Common myeloid progenitor, CD34-positive (primary cell): ENCODE measurements at regions not wholly inside any gene's neighbourhood (a gene's known extent, or its start where the extent isn't known, plus 50 kb on each side); places are given as distances from the start of the nearest gene placed in this dataset.

Experiments used
- CTCF ChIA-PET: fragments of 350-600 bp; sonication (Branson Sonifier 250); formaldehyde crosslinking; loops from one replicate; lab custom pipeline; 2021; ENCODE audit warnings: antibody characterized with exemption; lab: Charles Lee
- POLR2A ChIA-PET: fragments of 350-600 bp; sonication (Branson Sonifier 250); formaldehyde crosslinking; loops from one replicate; lab custom pipeline; 2021; ENCODE audit warnings: antibody characterized with exemption; lab: Charles Lee
- DNase-seq, 3 donors: peaks; one replicate each; pipeline versions ENCODE4 v3.0.0 to v3.0.0-alpha.2; 2013
- H3K27ac ChIP-seq, 2 experiments: 1 replicate in 1 of 2; 2 replicates in 1 of 2; pipeline ENCODE4 v1.7.0; 2013; ENCODE audit warnings: inconsistent platforms in 2 of 2, low read length in 2 of 2, mild to moderate bottlenecking in 2 of 2, low read depth in 1 of 2, moderate library complexity in 1 of 2; ENCODE audit not compliant: severe bottlenecking in 2 of 2, insufficient read depth in 1 of 2, poor library complexity in 1 of 2
- H3K27me3 ChIP-seq, 5 experiments: replicated peaks in 2 of 5; 1 replicate in 3 of 5; 2 replicates in 2 of 5; pipeline versions ENCODE4 v1.6.1 to v1.7.0; 2013; ENCODE audit warnings: low read length in 4 of 5, mild to moderate bottlenecking in 2 of 5, moderate library complexity in 2 of 5, inconsistent platforms in 1 of 5; ENCODE audit not compliant: insufficient read depth in 5 of 5, control insufficient read depth in 4 of 5
- H3K36me3 ChIP-seq, 4 experiments: 1 replicate in 2 of 4; 2 replicates in 2 of 4; pipeline versions ENCODE4 v1.6.1 to v1.7.0; 2013; ENCODE audit warnings: low read length in 3 of 4, control low read depth in 1 of 4, mild to moderate bottlenecking in 1 of 4; ENCODE audit not compliant: control insufficient read depth in 4 of 4, insufficient read depth in 4 of 4
- H3K4me1 ChIP-seq, 4 experiments: 1 replicate in 3 of 4; 2 replicates in 1 of 4; pipeline versions ENCODE4 v1.6.1 to v1.7.1; 2013; ENCODE audit warnings: low read length in 3 of 4, mild to moderate bottlenecking in 3 of 4, control low read depth in 1 of 4, inconsistent platforms in 1 of 4, moderate library complexity in 1 of 4; ENCODE audit not compliant: control insufficient read depth in 4 of 4, insufficient read depth in 4 of 4; ENCODE audit errors: control extremely low read depth in 1 of 4
- H3K4me3 ChIP-seq, 7 experiments: 1 replicate in 4 of 7; 2 replicates in 3 of 7; pipeline versions ENCODE4 v1.5.1 to v1.7.0; 2013; ENCODE audit warnings: mild to moderate bottlenecking in 7 of 7, low read length in 6 of 7, moderate library complexity in 6 of 7, inconsistent platforms in 2 of 7, low read depth in 2 of 7, control low read depth in 1 of 7; ENCODE audit not compliant: insufficient read depth in 4 of 7, control insufficient read depth in 1 of 7; ENCODE audit errors: extremely low read depth in 1 of 7
- H3K9me3 ChIP-seq, 5 experiments: 1 replicate in 4 of 5; 2 replicates in 1 of 5; pipeline versions ENCODE4 v1.6.1 to v1.7.1; 2013; ENCODE audit warnings: low read length in 4 of 5, mild to moderate bottlenecking in 2 of 5, inconsistent platforms in 1 of 5, low read depth in 1 of 5, moderate library complexity in 1 of 5; ENCODE audit not compliant: control insufficient read depth in 4 of 5, insufficient read depth in 2 of 5; ENCODE audit errors: control extremely low read depth in 1 of 5
- WGBS: methylation state at CpG from one replicate; pipeline ENCODE4 v1.1.5; 2013; ENCODE audit not compliant: insufficient coverage; 5-methylcytosine and 5-hydroxymethylcytosine counted together

GRCh38 chr10:117442944-117443685 lies 67.9 kb upstream of the PDZD8 start:
- 14% methylated on average over 11 of the region's 15 CpGs for WGBS
- peak overlapping the region in 4 of 7 experiments; percentile 41 to 64 (median 52) for H3K4me3 ChIP-seq

GRCh38 chr10:117442521-117442920 lies 67.3 kb upstream of the PDZD8 start:
- H3K27ac ChIP-seq: no peak overlapping the region
- POLR2A ChIA-PET: no interaction called here

More at GRCh38 chr10:117442944-117443685, 67.9 kb upstream of the PDZD8 start:
- Histone ChIP-seq H3K36me3 (no peaks in the 10 kb centered on the region), H3K27ac (no peak overlapping the region), H3K9me3 (peaks cover 0 to 23% (median 3%) of the 10 kb centered on the region in 5 experiments), H3K27me3 (no peaks in the 10 kb centered on the region), H3K4me1 (peaks cover 0 to 20% (median 17%) of the 10 kb centered on the region in 4 experiments)
- peak; percentile 67 to 76 (median 73) for DNase-seq
- CTCF ChIA-PET: interaction anchor here (0.7 to 4.2 kb wide), 14 partner anchors 10 to 115 kb away, joined by 3 to 42 read pairs (median 5); no protein-coding TSS in a partner anchor
- POLR2A ChIA-PET: no interaction called here

GRCh38 chr10:117441812-117442443 lies 66.7 kb upstream of the PDZD8 start:
- Histone ChIP-seq H3K9me3 (peaks cover 0 to 19% (median 3%) of the 10 kb centered on the region in 5 experiments), H3K4me1 (peaks cover 0 to 20% (median 17%) of the 10 kb centered on the region in 4 experiments), H3K27me3 (no peaks in the 10 kb centered on the region), H3K27ac (no peak overlapping the region), H3K4me3 (peak overlapping the region in 2 of 7 experiments; percentile 2 to 26), H3K36me3 (no peaks in the 10 kb centered on the region)
- 31% methylated on average over 6 of the region's 6 CpGs for WGBS
- ChIA-PET CTCF (interaction anchor here (0.6 to 4.2 kb wide), 18 partner anchors 11 to 225 kb away, joined by 3 to 42 read pairs (median 4); no protein-coding TSS in a partner anchor), POLR2A (no interaction called here)
- peak in 2 of 3 donors; percentile 64 to 81 for DNase-seq

More at GRCh38 chr10:117442521-117442920, 67.3 kb upstream of the PDZD8 start:
- CTCF ChIA-PET: interaction anchor here (0.6 to 4.2 kb wide), 17 partner anchors 10 to 220 kb away, joined by 3 to 42 read pairs (median 4); no protein-coding TSS in a partner anchor
- no peak for DNase-seq
- peaks cover 0 to 22% (median 3%) of the 10 kb centered on the region in 5 experiments for H3K9me3 ChIP-seq
- WGBS: 93% methylated on average over 5 of the region's 6 CpGs
- H3K4me3 ChIP-seq: no peak overlapping the region
- H3K4me1 ChIP-seq: peaks cover 0 to 20% (median 17%) of the 10 kb centered on the region in 4 experiments
- H3K27me3 ChIP-seq: no peaks in the 10 kb centered on the region
- no peaks in the 10 kb centered on the region for H3K36me3 ChIP-seq

GRCh38 chr10:117441361-117441760 lies 66.1 kb upstream of the PDZD8 start:
- DNase-seq: no peak
- CTCF ChIA-PET: interaction anchor here (0.9 to 4.2 kb wide), 6 partner anchors 10 to 225 kb away, joined by 3 to 42 read pairs (median 12); no protein-coding TSS in a partner anchor
- POLR2A ChIA-PET: no interaction called here
- 85% methylated on average over 5 of the region's 6 CpGs for WGBS
- Histone ChIP-seq H3K4me3 (no peak overlapping the region), H3K36me3 (no peaks in the 10 kb centered on the region), H3K4me1 (peaks cover 0 to 20% (median 17%) of the 10 kb centered on the region in 4 experiments), H3K27ac (no peak overlapping the region), H3K9me3 (peaks cover 0 to 14% (median 3%) of the 10 kb centered on the region in 5 experiments), H3K27me3 (no peaks in the 10 kb centered on the region)

GRCh38 chr10:117439243-117439912 lies 64.1 kb upstream of the PDZD8 start:
- H3K4me1 ChIP-seq: peaks cover 0 to 20% (median 17%) of the 10 kb centered on the region in 4 experiments
- no peak overlapping the region for H3K4me3 ChIP-seq
- DNase-seq: no peak
- no peaks in the 10 kb centered on the region for H3K36me3 ChIP-seq
- no peaks in the 10 kb centered on the region for H3K27me3 ChIP-seq
- POLR2A ChIA-PET: interaction anchor here (0.8 kb wide), 1 partner anchor 10 kb away, joined by 3 read pairs; no protein-coding TSS in a partner anchor
- WGBS: 83% methylated on average over 4 of the region's 4 CpGs
- H3K9me3 ChIP-seq: peaks cover 0 to 3% (median 0%) of the 10 kb centered on the region in 5 experiments
- CTCF ChIA-PET: interaction anchor here (1.0 to 4.2 kb wide), 4 partner anchors 8 to 18 kb away, joined by 3 to 38 read pairs (median 4); no protein-coding TSS in a partner anchor
- no peak overlapping the region for H3K27ac ChIP-seq

- Histone ChIP-seq H3K4me1 (peaks cover 6 to 24% (median 8%) of the 10 kb centered on the region in 4 experiments), H3K36me3 (no peaks in the 10 kb centered on the region), H3K27ac (no peak overlapping the region), H3K4me3 (no peak overlapping the region), H3K27me3 (no peaks in the 10 kb centered on the region), H3K9me3 (no peaks in the 10 kb centered on the region)
- ChIA-PET POLR2A (interaction anchor here (0.8 kb wide), 1 partner anchor 104 kb away, joined by 3 read pairs; no protein-coding TSS in a partner anchor), CTCF (interaction anchor here (1.3 to 7.6 kb wide), 4 partner anchors 9 to 29 kb away, joined by 3 to 42 read pairs (median 10); no protein-coding TSS in a partner anchor)
- DNase-seq: no peak
- WGBS: 67% methylated on average over 4 of the region's 4 CpGs
Observed at GRCh38 chr10:117432866-117433265, 57.6 kb upstream of the PDZD8 start.
